GM23248 (cell line): ENCODE measurements at regions not wholly inside any gene's neighbourhood (a gene's known extent, or its start where the extent isn't known, plus 50 kb on each side); places are given as distances from the start of the nearest gene placed in this dataset.

Experiments used
- DNase-seq: peaks from one replicate; pipeline ENCODE4 v3.0.0-alpha.2; 2015
- H2AFZ ChIP-seq: fragments of 200-600 bp; sonication (generic); 2 replicates; pipeline ENCODE4 v1.6.1; 2016; ENCODE audit warnings: antibody characterized with exemption
- H3F3A ChIP-seq: fragments of 200-600 bp; sonication (generic); 2 replicates; pipeline ENCODE4 v1.6.1; 2016; ENCODE audit warnings: mild to moderate bottlenecking, antibody characterized with exemption, mixed run types; ENCODE audit not compliant: insufficient read depth
- H3K27ac ChIP-seq: fragments of 200-600 bp; sonication (generic); 2 replicates; pipeline ENCODE4 v1.5.1; 2016; ENCODE audit warnings: mild to moderate bottlenecking
- H3K27me3 ChIP-seq: fragments of 200-600 bp; sonication (generic); replicated peaks from 2 replicates; pipeline ENCODE4 v1.6.1; 2016; ENCODE audit warnings: mild to moderate bottlenecking; ENCODE audit not compliant: insufficient read depth
- H3K36me3 ChIP-seq: fragments of 200-600 bp; sonication (generic); 2 replicates; pipeline ENCODE4 v1.6.1; 2016; ENCODE audit warnings: low read depth, mild to moderate bottlenecking
- H3K4me1 ChIP-seq: fragments of 200-600 bp; sonication (generic); 2 replicates; pipeline ENCODE4 v1.6.1; 2016; ENCODE audit warnings: mild to moderate bottlenecking; ENCODE audit not compliant: insufficient read depth
- H3K4me2 ChIP-seq: fragments of 200-600 bp; sonication (generic); one replicate; pipeline ENCODE4 v1.6.1; 2016; ENCODE audit warnings: mild to moderate bottlenecking; ENCODE audit not compliant: unreplicated experiment
- H3K4me3 ChIP-seq: fragments of 200-600 bp; sonication (generic); 2 replicates; pipeline ENCODE4 v1.5.1; 2016; ENCODE audit warnings: mild to moderate bottlenecking
- H3K79me2 ChIP-seq: fragments of 200-600 bp; sonication (generic); 2 replicates; pipeline ENCODE4 v1.6.1; 2016; ENCODE audit warnings: mild to moderate bottlenecking; ENCODE audit not compliant: insufficient read depth
- H3K9ac ChIP-seq: fragments of 200-600 bp; sonication (generic); 2 replicates; pipeline ENCODE4 v1.6.1; 2016; ENCODE audit warnings: mild to moderate bottlenecking
- H3K9me2 ChIP-seq: fragments of 200-600 bp; sonication (generic); 2 replicates; pipeline ENCODE4 v1.6.1; 2016; ENCODE audit warnings: mixed run types, mild to moderate bottlenecking, moderate library complexity; ENCODE audit not compliant: insufficient read depth
- H3K9me3 ChIP-seq: fragments of 200-600 bp; sonication (generic); one replicate; pipeline ENCODE4 v1.6.1; 2017; ENCODE audit warnings: low read depth
- H4K20me1 ChIP-seq: fragments of 200-600 bp; sonication (generic); 2 replicates; pipeline ENCODE4 v1.6.0; 2016; ENCODE audit not compliant: insufficient read depth
- EZH2 ChIP-seq: fragments of 200-600 bp; sonication (generic); IDR thresholded peaks from 2 replicates; pipeline ENCODE4 v1.6.1; 2018; ENCODE audit warnings: antibody characterized with exemption, mild to moderate bottlenecking; ENCODE audit not compliant: insufficient read depth, poor library complexity, severe bottlenecking
- EZH2phosphoT487 ChIP-seq: fragments of 200-600 bp; sonication (generic); IDR thresholded peaks from 2 replicates; pipeline ENCODE4 v1.6.1; 2018; ENCODE audit warnings: antibody characterized with exemption, moderate library complexity, mild to moderate bottlenecking, low read depth; ENCODE audit not compliant: insufficient read depth
- WGBS, 2 experiments: methylation state at CpG; one replicate each; pipeline ENCODE4 v1.1.6; 2015 to 2017; ENCODE audit warnings: low lambda C conversion rate in 2 of 2, low coverage in 1 of 2; ENCODE audit errors: missing lambda C conversion rate in 2 of 2; 5-methylcytosine and 5-hydroxymethylcytosine counted together
- in situ Hi-C: fragments of 300-500 bp; cut with MboI; formaldehyde crosslinking; loops from 2 replicates; pipeline ENCODE4 v1.15.0; 2020

DNA sequence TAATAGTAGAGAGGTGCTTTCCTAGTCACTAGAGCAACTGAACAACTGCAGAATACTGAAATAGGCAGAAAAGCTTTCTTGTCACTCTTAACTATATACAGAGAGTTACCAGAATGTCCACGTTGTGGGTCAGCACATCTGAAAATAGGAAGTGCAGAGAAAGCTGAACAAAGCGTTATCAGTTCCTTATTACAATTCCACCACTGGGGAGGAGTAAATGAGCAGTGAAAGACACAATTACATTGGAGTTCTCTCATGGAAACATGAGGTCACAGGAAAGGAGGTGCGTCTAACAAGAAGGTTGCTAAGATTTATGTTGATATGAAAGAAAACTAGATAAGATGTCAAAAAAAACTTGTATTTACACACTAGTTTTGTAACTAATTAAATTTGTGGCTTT, 461.9 kb upstream of the COX7C start:
- TF ChIP-seq EZH2phosphoT487 (no peak), EZH2 (no peak)
- H4K20me1 ChIP-seq: no peaks in the 10 kb centered on the region
- H3K27me3 ChIP-seq: no peaks in the 10 kb centered on the region
- H3K4me3 ChIP-seq: no peak overlapping the region
- H2AFZ ChIP-seq: no peak overlapping the region
- H3K79me2 ChIP-seq: no peaks in the 10 kb centered on the region
- H3K4me2 ChIP-seq: no peak overlapping the region
- in situ Hi-C loops: no loop called here
- 14 to 17% methylated on average over 3 of the region's 3 CpGs for WGBS, 2 experiments
- no peaks in the 10 kb centered on the region for H3K4me1 ChIP-seq
- H3K9me3 ChIP-seq: peaks cover 4% of the 10 kb centered on the region
- no peaks in the 10 kb centered on the region for H3K9me2 ChIP-seq
- DNase-seq: no peak
- H3K27ac ChIP-seq: no peak overlapping the region
- no peak overlapping the region for H3K9ac ChIP-seq
- no peaks in the 10 kb centered on the region for H3F3A ChIP-seq
- no peaks in the 10 kb centered on the region for H3K36me3 ChIP-seq

DNA sequence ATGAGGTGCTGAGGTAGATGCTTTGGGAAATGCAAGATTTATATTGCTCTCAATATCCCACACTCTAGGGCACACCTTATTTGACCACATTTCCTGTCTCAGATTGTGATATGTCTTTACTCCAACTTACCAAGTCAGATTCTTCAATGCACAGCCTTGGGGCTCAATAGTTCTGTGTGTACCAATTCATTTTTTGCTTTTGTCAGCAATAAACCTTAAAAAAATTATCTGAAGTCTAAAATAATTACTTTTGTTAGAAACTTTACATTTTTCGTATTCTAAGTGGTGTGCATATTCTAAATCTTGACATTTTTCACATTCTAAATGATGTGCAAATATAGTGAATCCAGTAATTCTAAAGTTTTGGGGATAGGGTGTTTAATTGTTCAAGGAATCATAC, 447.5 kb upstream of the COX7C start:
- Histone ChIP-seq H3K4me1 (no peaks in the 10 kb centered on the region), H3K36me3 (no peaks in the 10 kb centered on the region), H3K9ac (no peak overlapping the region), H4K20me1 (no peaks in the 10 kb centered on the region), H3K27ac (no peak overlapping the region), H3F3A (no peaks in the 10 kb centered on the region), H3K9me3 (no peaks in the 10 kb centered on the region), H3K79me2 (no peaks in the 10 kb centered on the region), H2AFZ (no peak overlapping the region), H3K9me2 (no peaks in the 10 kb centered on the region), H3K4me2 (no peak overlapping the region), H3K27me3 (no peaks in the 10 kb centered on the region), H3K4me3 (no peak overlapping the region)
- TF ChIP-seq EZH2 (no peak), EZH2phosphoT487 (no peak)
- no peak for DNase-seq
- WGBS, 2 experiments: 8 to 16% methylated on average over 1 of the region's 1 CpG
- in situ Hi-C loops: no loop called here

DNA sequence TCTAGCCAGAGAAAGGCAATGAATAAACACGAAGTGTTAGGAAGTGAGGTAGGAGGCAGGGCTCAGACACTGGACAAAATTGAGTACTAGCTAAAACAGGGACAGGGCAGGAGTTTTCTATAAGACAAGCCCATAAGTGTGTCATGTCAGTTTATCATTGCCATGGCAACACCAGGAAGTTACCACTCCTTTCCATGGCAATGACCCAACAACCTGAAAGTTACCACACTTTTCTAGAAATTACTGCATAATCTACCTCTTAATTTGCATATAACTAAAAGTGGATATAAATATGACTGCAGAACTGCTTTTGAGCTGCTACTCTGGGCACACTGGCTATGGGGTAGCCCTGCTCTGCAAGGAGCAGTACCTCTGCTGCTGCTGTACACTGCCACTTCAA, 442.5 kb upstream of the COX7C start:
- DNase-seq: no peak
- in situ Hi-C loops: no loop called here
- WGBS, 2 experiments: 0 to 19% methylated on average over 1 of the region's 1 CpG

DNA sequence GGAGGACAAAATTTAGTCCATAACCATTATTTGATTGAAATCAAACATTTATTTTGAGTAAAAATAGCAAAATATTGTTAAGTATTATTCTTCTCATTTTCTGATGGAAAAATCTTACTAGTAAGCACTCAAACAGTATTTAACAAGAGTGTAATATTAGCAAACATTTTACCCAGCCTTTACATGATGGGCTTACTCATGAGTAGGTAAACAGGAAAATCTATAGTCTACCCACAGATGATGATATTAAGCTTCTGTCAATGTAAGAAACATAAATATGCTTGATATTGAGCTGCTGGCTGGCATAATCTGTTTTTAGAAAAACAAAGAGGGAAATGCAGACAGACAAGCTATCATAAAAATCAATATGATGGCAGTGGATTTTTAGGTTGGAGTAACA, 418.5 kb upstream of the COX7C start:
- Histone ChIP-seq H3K27me3 (no peaks in the 10 kb centered on the region), H3K9me3 (no peaks in the 10 kb centered on the region), H4K20me1 (no peaks in the 10 kb centered on the region), H3K4me1 (no peaks in the 10 kb centered on the region), H2AFZ (no peak overlapping the region), H3K9me2 (no peaks in the 10 kb centered on the region), H3F3A (no peaks in the 10 kb centered on the region), H3K4me2 (no peak overlapping the region), H3K4me3 (no peak overlapping the region), H3K9ac (no peak overlapping the region), H3K36me3 (no peaks in the 10 kb centered on the region), H3K79me2 (no peaks in the 10 kb centered on the region), H3K27ac (no peak overlapping the region)
- no peak for TF ChIP-seq EZH2phosphoT487
- no peak for TF ChIP-seq EZH2
- in situ Hi-C loops: no loop called here
- DNase-seq: no peak

More for the DNA sequence above, 442.5 kb upstream of the COX7C start:
- no peaks in the 10 kb centered on the region for H4K20me1 ChIP-seq
- H3K79me2 ChIP-seq: no peaks in the 10 kb centered on the region
- no peaks in the 10 kb centered on the region for H3K9me2 ChIP-seq
- no peak overlapping the region for H3K4me3 ChIP-seq
- no peak overlapping the region for H3K9ac ChIP-seq
- H3K4me2 ChIP-seq: no peak overlapping the region
- H3F3A ChIP-seq: no peaks in the 10 kb centered on the region
- no peaks in the 10 kb centered on the region for H3K36me3 ChIP-seq
- H3K27me3 ChIP-seq: no peaks in the 10 kb centered on the region
- H3K27ac ChIP-seq: no peak overlapping the region
- TF ChIP-seq EZH2: no peak
- TF ChIP-seq EZH2phosphoT487: no peak
- no peaks in the 10 kb centered on the region for H3K9me3 ChIP-seq
- no peaks in the 10 kb centered on the region for H3K4me1 ChIP-seq
- H2AFZ ChIP-seq: no peak overlapping the region

DNA sequence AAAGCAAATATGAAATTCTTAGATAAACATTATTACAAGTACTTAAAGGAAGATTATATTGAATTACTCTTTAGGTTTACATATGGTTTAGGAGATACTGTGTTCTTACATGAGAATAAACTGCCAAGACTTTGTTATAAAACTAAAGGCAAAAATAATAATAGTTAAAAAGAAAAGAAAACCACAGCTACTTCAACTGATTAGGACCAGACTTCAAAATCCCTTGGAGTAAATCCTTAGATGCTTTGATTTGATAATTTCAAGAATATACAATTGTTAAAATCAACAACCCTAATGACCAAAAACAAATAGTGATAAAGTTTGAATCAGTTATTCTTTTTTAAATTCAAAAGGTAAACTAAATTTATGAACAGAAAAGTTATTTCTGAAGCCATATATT, 389.6 kb upstream of the COX7C start:
- Histone ChIP-seq H3K79me2 (no peaks in the 10 kb centered on the region), H3K27me3 (no peaks in the 10 kb centered on the region), H3K9me3 (no peaks in the 10 kb centered on the region), H4K20me1 (no peaks in the 10 kb centered on the region), H3K27ac (no peak overlapping the region), H3K36me3 (no peaks in the 10 kb centered on the region), H3F3A (no peaks in the 10 kb centered on the region), H2AFZ (no peak overlapping the region), H3K4me2 (no peak overlapping the region), H3K4me3 (no peak overlapping the region), H3K4me1 (no peaks in the 10 kb centered on the region), H3K9me2 (no peaks in the 10 kb centered on the region), H3K9ac (no peak overlapping the region)
- in situ Hi-C loops: no loop called here
- no peak for DNase-seq
- no peak for TF ChIP-seq EZH2phosphoT487
